Keratinocyte (primary cell): ENCODE measurements at regions not wholly inside any gene's neighbourhood (a gene's known extent, or its start where the extent isn't known, plus 50 kb on each side); places are given as distances from the start of the nearest gene placed in this dataset.

ENCODE experiments used
- DNase-seq: peaks from one replicate; pipeline ENCODE4 v3.0.0-alpha.2; 2011; ENCODE audit warnings: low read depth, missing footprints, low spot score
- FAIRE-seq: peaks from 2 replicates; lab custom pipeline; 2011; peaks lifted over from hg19 to GRCh38; lab: Jason Lieb, UNC
- H2AFZ ChIP-seq: 2 replicates; pipeline ENCODE4 v1.6.0; 2012; ENCODE audit warnings: low read length, control low read depth, inconsistent platforms; ENCODE audit not compliant: control insufficient read depth
- H3K27ac ChIP-seq: 2 replicates; pipeline ENCODE4 v1.5.1; 2011; ENCODE audit warnings: low read length; ENCODE audit not compliant: control insufficient read depth, insufficient read depth
- H3K27me3 ChIP-seq: 3 replicates; pipeline ENCODE4 v1.6.0; 2011; ENCODE audit warnings: low read length; ENCODE audit not compliant: control insufficient read depth, insufficient read depth; ENCODE audit errors: extremely low read depth
- H3K36me3 ChIP-seq, 2 experiments: 2 replicates in 1 of 2; 3 replicates in 1 of 2; pipeline ENCODE4 v1.5.1; 2011; ENCODE audit warnings: low read length in 2 of 2, mild to moderate bottlenecking in 1 of 2; ENCODE audit not compliant: control insufficient read depth in 2 of 2, insufficient read depth in 2 of 2; ENCODE audit errors: extremely low read depth in 1 of 2
- H3K4me1 ChIP-seq: 3 replicates; pipeline ENCODE4 v1.5.1; 2011; ENCODE audit warnings: low read length; ENCODE audit not compliant: control insufficient read depth, insufficient read depth; ENCODE audit errors: extremely low read depth
- H3K4me2 ChIP-seq: 3 replicates; pipeline ENCODE4 v1.6.0; 2011; ENCODE audit warnings: low read depth, low read length; ENCODE audit not compliant: control insufficient read depth, insufficient read depth; ENCODE audit errors: extremely low read depth
- H3K4me3 ChIP-seq, 3 experiments: fragments of 200-600 bp in 1 of 3; sonication (generic) in 1 of 3; 2 replicates in 2 of 3; 3 replicates in 1 of 3; pipeline ENCODE4 v1.5.1; 2011 to 2016; ENCODE audit warnings: low read length in 3 of 3, mild to moderate bottlenecking in 3 of 3, control low read depth in 2 of 3, inconsistent platforms in 1 of 3, low read depth in 1 of 3, mixed read lengths in 1 of 3, mixed run types in 1 of 3, moderate library complexity in 1 of 3; ENCODE audit not compliant: control insufficient read depth in 2 of 3, insufficient read depth in 2 of 3; ENCODE audit errors: extremely low read depth in 1 of 3
- H3K79me2 ChIP-seq: 2 replicates; pipeline ENCODE4 v1.6.0; 2012; ENCODE audit warnings: low read length; ENCODE audit not compliant: control insufficient read depth, insufficient read depth
- H3K9ac ChIP-seq: 3 replicates; pipeline ENCODE4 v1.6.0; 2011; ENCODE audit warnings: low read length; ENCODE audit not compliant: control insufficient read depth, insufficient read depth; ENCODE audit errors: extremely low read depth
- H3K9me1 ChIP-seq: 3 replicates; pipeline ENCODE4 v1.6.0; 2011; ENCODE audit warnings: low read length; ENCODE audit not compliant: control insufficient read depth, insufficient read depth; ENCODE audit errors: extremely low read depth
- H3K9me3 ChIP-seq: 2 replicates; pipeline ENCODE4 v1.5.1; 2012; ENCODE audit warnings: low read depth, low read length; ENCODE audit not compliant: control insufficient read depth
- H4K20me1 ChIP-seq: 3 replicates; pipeline ENCODE4 v1.6.0; 2011; ENCODE audit warnings: low read length; ENCODE audit not compliant: control insufficient read depth, insufficient read depth; ENCODE audit errors: extremely low read depth
- CTCF ChIP-seq, 3 experiments: IDR thresholded peaks in 1 of 3; conservative IDR thresholded peaks in 1 of 3; optimal IDR thresholded peaks in 1 of 3; 2 replicates in 2 of 3; 3 replicates in 1 of 3; pipeline versions ENCODE3 to v1.5.1; 2011; ENCODE audit warnings: low read length in 3 of 3, mild to moderate bottlenecking in 3 of 3, moderate library complexity in 2 of 3, control low read depth in 1 of 3, inconsistent platforms in 1 of 3; ENCODE audit not compliant: insufficient read depth in 2 of 3; ENCODE audit errors: extremely low read depth in 1 of 3
- EZH2 ChIP-seq: IDR thresholded peaks from one replicate; pipeline ENCODE4 v1.6.1; 2012; ENCODE audit warnings: inconsistent platforms, mild to moderate bottlenecking, low read length, moderate library complexity
- dilution Hi-C: fragments of 300-500 bp; cut with MboI; formaldehyde crosslinking; loops from one replicate; pipeline ENCODE4 v1.7.0; 2020; ENCODE audit warnings: low sequenced_read_pairs; ENCODE audit not compliant: extremely low pct_ligation_motif_present

GRCh38 chr10:29950391-29950790 is 109.0 kb downstream of the JCAD start:
- TF ChIP-seq CTCF (optimal IDR thresholded peaks at IDR 0.05 in 1 of 3, IDR thresholded peaks at IDR 0.05 in 1 of 3, conservative IDR thresholded peaks at IDR 0.05 in 1 of 3; ENCODE audit: extremely low read depth in 1 of 3, insufficient read depth in 2 of 3, low read length in 3 of 3) = no peak
- TF ChIP-seq EZH2 = no peak
- Histone ChIP-seq H3K9ac (peak overlapping the region; percentile 43), H2AFZ (peak overlapping the region; percentile 56), H3K4me2 (peak overlapping the region; percentile 33), H3K79me2 (no peaks in the 10 kb centered on the region), H3K9me3 (no peaks in the 10 kb centered on the region), H3K4me1 (peaks cover 62% of the 10 kb centered on the region), H3K9me1 (no peaks in the 10 kb centered on the region), H3K27ac (peak overlapping the region; percentile 98), H3K4me3 (no peak overlapping the region), H4K20me1 (no peaks in the 10 kb centered on the region), H3K27me3 (no peaks in the 10 kb centered on the region), H3K36me3 (no peaks in the 10 kb centered on the region)
- DNase-seq = peak; percentile 11
- dilution Hi-C loops = no loop called here
- peak; percentile 81 for FAIRE-seq

GRCh38 chr10:29949411-29950011 is 109.9 kb downstream of the JCAD start:
- Histone ChIP-seq H3K9me1 (no peaks in the 10 kb centered on the region), H3K9ac (peak overlapping the region; percentile 80), H3K27ac (peak overlapping the region; percentile 98), H3K79me2 (no peaks in the 10 kb centered on the region), H3K36me3 (no peaks in the 10 kb centered on the region), H3K9me3 (no peaks in the 10 kb centered on the region), H3K27me3 (no peaks in the 10 kb centered on the region), H4K20me1 (no peaks in the 10 kb centered on the region), H3K4me2 (peak overlapping the region; percentile 86), H2AFZ (no peak overlapping the region), H3K4me3 (peak overlapping the region in 2 of 3 experiments; percentile 30 to 36), H3K4me1 (peaks cover 60% of the 10 kb centered on the region)
- TF ChIP-seq CTCF (optimal IDR thresholded peaks at IDR 0.05 in 1 of 3, IDR thresholded peaks at IDR 0.05 in 1 of 3, conservative IDR thresholded peaks at IDR 0.05 in 1 of 3; ENCODE audit: extremely low read depth in 1 of 3, insufficient read depth in 2 of 3, low read length in 3 of 3) (no peak), EZH2 (no peak)
- dilution Hi-C loops = no loop called here
- FAIRE-seq (peak; percentile 81), DNase-seq (peak; percentile 35)
